Endothelial cell of umbilical vein (primary cell): ENCODE measurements at regions not wholly inside any gene's neighbourhood (a gene's known extent, or its start where the extent isn't known, plus 50 kb on each side); places are given as distances from the start of the nearest gene placed in this dataset.

Experiments
- BruUV-seq: library from RNA; stranded (reverse); fragments of 400-500 nt; replicated peaks from 2 replicates; lab custom pipeline; 2021; lab: Mats Ljungman, UMichigan
- CTCF ChIA-PET: fragments of 300-600, 350-600 bp; sonication (Branson Sonifier 250); formaldehyde crosslinking; loops from one replicate; lab custom pipeline; 2021; ENCODE audit warnings: antibody characterized with exemption, inconsistent platforms; lab: Charles Lee
- POLR2A ChIA-PET: fragments of 300-600, 350-600 bp; sonication (Branson Sonifier 250); formaldehyde crosslinking; loops from one replicate; lab custom pipeline; 2021; ENCODE audit warnings: antibody characterized with exemption, inconsistent platforms; lab: Charles Lee
- DNase-seq: peaks from one replicate; pipeline ENCODE4 v3.0.0-alpha.2; 2011; ENCODE audit warnings: low read depth, low spot score
- FAIRE-seq: peaks from 2 replicates; lab custom pipeline; 2011; peaks lifted over from hg19 to GRCh38; lab: Jason Lieb, UNC
- H2AFZ ChIP-seq: 2 replicates; pipeline ENCODE4 v1.6.0; 2012; ENCODE audit warnings: low read depth, low read length, control low read depth, inconsistent platforms
- H3K27ac ChIP-seq: 2 replicates; pipeline ENCODE4 v1.5.1; 2011; ENCODE audit warnings: low read depth, mild to moderate bottlenecking, control low read depth, low read length, moderate library complexity; ENCODE audit not compliant: insufficient read depth
- H3K27me3 ChIP-seq, 2 experiments: 2 replicates each; pipeline versions ENCODE4 v1.6.0 to v1.6.1; 2011; ENCODE audit warnings: low read length in 2 of 2, mixed read lengths in 1 of 2; ENCODE audit not compliant: control insufficient read depth in 2 of 2, insufficient read depth in 2 of 2
- H3K36me3 ChIP-seq, 2 experiments: 2 replicates in 1 of 2; 3 replicates in 1 of 2; pipeline ENCODE4 v1.5.1; 2011; ENCODE audit warnings: low read length in 2 of 2, mild to moderate bottlenecking in 1 of 2, moderate library complexity in 1 of 2; ENCODE audit not compliant: control insufficient read depth in 2 of 2, insufficient read depth in 2 of 2; ENCODE audit errors: extremely low read depth in 1 of 2
- H3K4me1 ChIP-seq: 3 replicates; pipeline ENCODE4 v1.5.1; 2011; ENCODE audit warnings: mild to moderate bottlenecking, low read length; ENCODE audit not compliant: control insufficient read depth, insufficient read depth; ENCODE audit errors: extremely low read depth
- H3K4me2 ChIP-seq: 2 replicates; pipeline ENCODE4 v1.6.1; 2011; ENCODE audit warnings: low read length, control low read depth, mixed read lengths; ENCODE audit not compliant: insufficient read depth
- H3K4me3 ChIP-seq, 3 experiments: fragments of 200-600 bp in 1 of 3; sonication (generic), shearing (Covaris generic) in 1 of 3; replicated peaks in 1 of 3; 2 replicates each; pipeline ENCODE4 v1.5.1; 2011 to 2016; ENCODE audit warnings: control low read depth in 3 of 3, low read length in 3 of 3, mild to moderate bottlenecking in 2 of 3, inconsistent platforms in 1 of 3, low read depth in 1 of 3, moderate library complexity in 1 of 3; ENCODE audit not compliant: insufficient read depth in 1 of 3
- H3K79me2 ChIP-seq: 2 replicates; pipeline ENCODE4 v1.6.0; 2012; ENCODE audit warnings: low read length, inconsistent platforms; ENCODE audit not compliant: control insufficient read depth, insufficient read depth
- H3K9ac ChIP-seq: replicated peaks from 2 replicates; pipeline ENCODE3; 2011; ENCODE audit warnings: low read length, control low read depth; ENCODE audit not compliant: insufficient read depth; ENCODE audit errors: extremely low read depth
- H3K9me1 ChIP-seq: replicated peaks from 3 replicates; pipeline ENCODE4 v1.6.0; 2011; ENCODE audit warnings: mild to moderate bottlenecking, low read length; ENCODE audit not compliant: control insufficient read depth, insufficient read depth; ENCODE audit errors: extremely low read depth
- H3K9me3 ChIP-seq: replicated peaks from 2 replicates; pipeline ENCODE4 v1.5.1; 2012; ENCODE audit warnings: low read length, inconsistent platforms; ENCODE audit not compliant: control insufficient read depth, insufficient read depth
- H4K20me1 ChIP-seq: replicated peaks from 2 replicates; pipeline ENCODE3; 2011; ENCODE audit warnings: mild to moderate bottlenecking, low read length; ENCODE audit not compliant: control insufficient read depth, insufficient read depth; ENCODE audit errors: extremely low read depth
- EZH2 ChIP-seq: IDR thresholded peaks from 2 replicates; pipeline ENCODE4 v1.6.1; 2012; ENCODE audit warnings: borderline replicate concordance, low read depth, mild to moderate bottlenecking, moderate library complexity, low read length, inconsistent platforms; ENCODE audit not compliant: severe bottlenecking
- FOS ChIP-seq: IDR thresholded peaks from 2 replicates; pipeline ENCODE4 v1.6.1; 2011; ENCODE audit warnings: mild to moderate bottlenecking, low read length, moderate library complexity, borderline replicate concordance; ENCODE audit not compliant: insufficient read depth
- GATA2 ChIP-seq: IDR thresholded peaks from 2 replicates; pipeline ENCODE4 v1.7.0; 2011; ENCODE audit warnings: low read depth, mild to moderate bottlenecking, moderate library complexity, mixed read lengths, low read length; ENCODE audit not compliant: insufficient read length, insufficient read depth
- JUN ChIP-seq: IDR thresholded peaks from 2 replicates; pipeline ENCODE4 v1.6.1; 2011; ENCODE audit warnings: borderline replicate concordance, low read depth; ENCODE audit not compliant: insufficient read length, insufficient read depth
- MYC ChIP-seq: IDR thresholded peaks from one replicate; pipeline ENCODE4 v1.6.1; 2011; ENCODE audit warnings: mild to moderate bottlenecking, low read depth, low read length
- POLR2A ChIP-seq: IDR thresholded peaks from 2 replicates; pipeline ENCODE4 v1.6.1; 2012; ENCODE audit warnings: low read depth, mild to moderate bottlenecking, control low read depth, low read length
- POLR2AphosphoS5 ChIP-seq: IDR thresholded peaks from 2 replicates; pipeline ENCODE4 v1.6.1; 2012; ENCODE audit warnings: low read depth, mild to moderate bottlenecking, control low read depth, low read length, moderate library complexity; ENCODE audit not compliant: insufficient read depth
- dilution Hi-C: fragments of 300-500 bp; cut with MboI; formaldehyde crosslinking; loops from one replicate; pipeline ENCODE4 v1.15.0; 2019; ENCODE audit warnings: low sequenced_read_pairs; ENCODE audit not compliant: extremely low pct_ligation_motif_present
- intact Hi-C: fragments of 100-400 bp; cut with micrococcal nuclease; formaldehyde crosslinking; loops from one replicate; pipeline ENCODE4 v1.10.0; 2022
- TF ChIP-seq, protein P1 (sequence below): IDR thresholded peaks from 2 replicates; pipeline ENCODE4 v1.6.1; 2011; ENCODE audit not compliant: insufficient read depth, insufficient read length
- TF ChIP-seq, protein P2 (sequence below), 2 donors: IDR thresholded peaks; 1 replicate in 1 of 2; 2 replicates in 1 of 2; pipeline ENCODE4 v1.5.1; 2011; ENCODE audit warnings: low read length in 2 of 2, mild to moderate bottlenecking in 2 of 2, moderate library complexity in 2 of 2, control low read depth in 1 of 2, inconsistent platforms in 1 of 2, low read depth in 1 of 2; ENCODE audit not compliant: insufficient read depth in 1 of 2; ENCODE audit errors: extremely low read depth in 1 of 2

- Histone ChIP-seq H3K36me3 (no peaks in the 10 kb centered on the region), H2AFZ (no peak overlapping the region), H3K27me3 (no peaks in the 10 kb centered on the region), H3K27ac (no peak overlapping the region), H3K4me1 (no peaks in the 10 kb centered on the region), H3K9me1 (no peaks in the 10 kb centered on the region), H4K20me1 (no peaks in the 10 kb centered on the region), H3K9ac (no peak overlapping the region), H3K79me2 (no peaks in the 10 kb centered on the region), H3K9me3 (no peaks in the 10 kb centered on the region), H3K4me2 (no peak overlapping the region), H3K4me3 (no peak overlapping the region)
- no TSS peak for BruUV-seq
- ChIA-PET CTCF (no interaction called here), POLR2A (no interaction called here)
- DNase-seq: no peak
- dilution Hi-C loops (no loop called here), intact Hi-C loops (no loop called here)
- no peak for FAIRE-seq
- TF ChIP-seq GATA2 (no peak), POLR2AphosphoS5 (no peak), JUN (no peak), POLR2A (no peak), FOS (no peak), MYC (no peak), EZH2 (no peak)
- TF ChIP-seq, protein P1, sequence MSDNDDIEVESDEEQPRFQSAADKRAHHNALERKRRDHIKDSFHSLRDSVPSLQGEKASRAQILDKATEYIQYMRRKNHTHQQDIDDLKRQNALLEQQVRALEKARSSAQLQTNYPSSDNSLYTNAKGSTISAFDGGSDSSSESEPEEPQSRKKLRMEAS: no peak
- TF ChIP-seq, protein P2, sequence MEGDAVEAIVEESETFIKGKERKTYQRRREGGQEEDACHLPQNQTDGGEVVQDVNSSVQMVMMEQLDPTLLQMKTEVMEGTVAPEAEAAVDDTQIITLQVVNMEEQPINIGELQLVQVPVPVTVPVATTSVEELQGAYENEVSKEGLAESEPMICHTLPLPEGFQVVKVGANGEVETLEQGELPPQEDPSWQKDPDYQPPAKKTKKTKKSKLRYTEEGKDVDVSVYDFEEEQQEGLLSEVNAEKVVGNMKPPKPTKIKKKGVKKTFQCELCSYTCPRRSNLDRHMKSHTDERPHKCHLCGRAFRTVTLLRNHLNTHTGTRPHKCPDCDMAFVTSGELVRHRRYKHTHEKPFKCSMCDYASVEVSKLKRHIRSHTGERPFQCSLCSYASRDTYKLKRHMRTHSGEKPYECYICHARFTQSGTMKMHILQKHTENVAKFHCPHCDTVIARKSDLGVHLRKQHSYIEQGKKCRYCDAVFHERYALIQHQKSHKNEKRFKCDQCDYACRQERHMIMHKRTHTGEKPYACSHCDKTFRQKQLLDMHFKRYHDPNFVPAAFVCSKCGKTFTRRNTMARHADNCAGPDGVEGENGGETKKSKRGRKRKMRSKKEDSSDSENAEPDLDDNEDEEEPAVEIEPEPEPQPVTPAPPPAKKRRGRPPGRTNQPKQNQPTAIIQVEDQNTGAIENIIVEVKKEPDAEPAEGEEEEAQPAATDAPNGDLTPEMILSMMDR (IDR thresholded peaks at IDR 0.05; ENCODE audit: extremely low read depth in 1 of 2, insufficient read depth in 1 of 2, low read depth in 1 of 2, low read length in 2 of 2): no peak
These were observed 60.5 kb upstream of the IRX5 start for GRCh38 chr16:54870151-54870550.
